Epithelial cell of prostate (primary cell): ENCODE measurements at regions not wholly inside any gene's neighbourhood (a gene's known extent, or its start where the extent isn't known, plus 50 kb on each side); places are given as distances from the start of the nearest gene placed in this dataset.
"Not testable (repeated sequence)": the region's sequence is repeated elsewhere in the genome, so short reads cannot be mapped to it uniquely, and the experiment has no call there.

Source experiments
- DNase-seq: peaks from one replicate; pipeline ENCODE4 v3.0.0-alpha.2; 2011; ENCODE audit warnings: low read depth, low spot score
- H3K27ac ChIP-seq: fragments of 450-650 bp; 2 replicates; pipeline ENCODE4 v1.5.1; 2017; ENCODE audit warnings: mild to moderate bottlenecking

DNA sequence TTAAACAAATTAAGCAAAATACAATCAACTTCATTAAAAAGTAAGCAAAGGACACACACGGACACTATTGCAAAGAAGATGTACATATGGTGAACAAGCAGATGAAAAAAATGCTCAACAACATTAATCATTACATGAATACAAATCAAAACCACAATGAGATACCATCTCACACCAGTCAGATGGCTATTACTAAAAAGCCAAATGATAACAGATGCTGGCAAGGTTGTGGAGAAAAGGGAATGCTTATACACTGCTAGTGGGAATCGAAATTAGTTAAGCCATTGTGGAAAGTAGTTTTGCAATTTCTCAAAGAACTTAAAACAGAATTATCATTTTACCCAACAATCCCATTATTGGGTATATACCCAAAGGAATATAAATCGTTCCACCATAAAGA is 636.2 kb upstream of the ST8SIA4 start:
- H3K27ac ChIP-seq, result no peak overlapping the region
- DNase-seq, result no peak

GRCh38 chr5:101535626-101536025 is 632.5 kb upstream of the ST8SIA4 start:
- no peak overlapping the region for H3K27ac ChIP-seq
- DNase-seq, result no peak

- H3K27ac ChIP-seq, result no peak overlapping the region
- no peak for DNase-seq
Observed at GRCh38 chr5:101534491-101535110, 631.5 kb upstream of the ST8SIA4 start.

- DNase-seq, result no peak
- no peak overlapping the region for H3K27ac ChIP-seq
Observed at GRCh38 chr5:101532430-101532829, 629.3 kb upstream of the ST8SIA4 start.

- no peak overlapping the region for H3K27ac ChIP-seq
- DNase-seq, result no peak
Observed at GRCh38 chr5:101531026-101531425, 627.9 kb upstream of the ST8SIA4 start.

GRCh38 chr5:101529094-101529493 is 626.0 kb upstream of the ST8SIA4 start:
- not testable (repeated sequence) for DNase-seq

DNA sequence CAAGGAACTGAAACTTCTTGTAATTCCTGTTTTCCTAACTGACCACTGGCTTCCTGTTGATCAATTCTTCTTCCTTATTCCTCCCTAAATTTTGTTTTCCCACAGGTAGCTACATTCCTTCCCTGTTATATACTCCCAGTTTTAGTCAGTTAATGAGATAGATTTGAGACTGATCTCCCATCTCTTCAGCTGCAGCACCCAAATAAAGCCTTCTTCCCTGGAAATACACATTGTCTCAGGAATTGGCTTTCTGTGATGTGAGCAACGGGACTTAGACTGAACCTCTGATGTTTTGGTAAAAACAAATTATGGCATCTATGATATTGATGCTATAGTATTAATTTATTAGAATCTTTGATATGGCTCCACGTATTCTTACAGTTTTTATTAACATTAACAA is 617.3 kb upstream of the ST8SIA4 start:
- H3K27ac ChIP-seq, result no peak overlapping the region
- no peak for DNase-seq

More at GRCh38 chr5:101529094-101529493, 626.0 kb upstream of the ST8SIA4 start:
- H3K27ac ChIP-seq, result not testable (repeated sequence)

DNA sequence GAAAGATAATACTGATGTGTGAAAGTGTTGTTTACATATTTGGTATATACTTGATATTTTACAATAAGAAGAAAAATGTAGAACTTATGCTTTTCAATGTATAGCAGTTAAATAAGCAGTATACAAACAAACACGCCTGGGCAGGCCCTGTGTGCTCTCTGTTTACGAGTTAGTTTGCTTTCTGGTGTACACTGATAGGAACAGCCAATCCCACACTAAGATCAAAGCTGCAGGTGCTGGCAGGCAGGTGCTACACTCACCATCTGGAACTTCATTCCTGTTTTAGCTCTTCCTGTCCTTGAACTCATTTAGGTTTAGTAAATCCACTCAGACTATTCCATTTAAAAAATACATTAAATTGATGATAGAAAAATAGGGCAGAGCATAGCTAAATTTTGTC is 614.7 kb upstream of the ST8SIA4 start:
- H3K27ac ChIP-seq, result no peak overlapping the region
- no peak for DNase-seq

DNA sequence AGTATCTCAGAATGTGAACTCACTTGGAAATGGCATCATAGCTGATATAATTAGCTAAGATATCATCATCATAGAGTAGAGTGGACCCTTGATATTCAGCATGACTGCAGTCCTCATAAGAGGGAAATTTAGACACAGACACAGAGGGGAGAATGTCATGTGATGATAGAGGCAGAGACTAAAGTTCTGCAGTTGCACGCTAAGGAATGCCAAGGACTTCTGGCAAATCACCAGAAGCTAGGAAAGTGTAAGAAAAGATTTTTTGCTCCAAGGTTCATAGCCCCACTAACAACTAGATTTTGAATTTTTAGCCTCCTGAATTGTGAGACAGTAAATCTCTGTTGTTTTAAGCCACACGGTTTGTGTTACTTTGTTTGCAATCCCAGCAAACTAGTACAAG is 612.6 kb upstream of the ST8SIA4 start:
- H3K27ac ChIP-seq, result no peak overlapping the region
- DNase-seq, result no peak

DNA sequence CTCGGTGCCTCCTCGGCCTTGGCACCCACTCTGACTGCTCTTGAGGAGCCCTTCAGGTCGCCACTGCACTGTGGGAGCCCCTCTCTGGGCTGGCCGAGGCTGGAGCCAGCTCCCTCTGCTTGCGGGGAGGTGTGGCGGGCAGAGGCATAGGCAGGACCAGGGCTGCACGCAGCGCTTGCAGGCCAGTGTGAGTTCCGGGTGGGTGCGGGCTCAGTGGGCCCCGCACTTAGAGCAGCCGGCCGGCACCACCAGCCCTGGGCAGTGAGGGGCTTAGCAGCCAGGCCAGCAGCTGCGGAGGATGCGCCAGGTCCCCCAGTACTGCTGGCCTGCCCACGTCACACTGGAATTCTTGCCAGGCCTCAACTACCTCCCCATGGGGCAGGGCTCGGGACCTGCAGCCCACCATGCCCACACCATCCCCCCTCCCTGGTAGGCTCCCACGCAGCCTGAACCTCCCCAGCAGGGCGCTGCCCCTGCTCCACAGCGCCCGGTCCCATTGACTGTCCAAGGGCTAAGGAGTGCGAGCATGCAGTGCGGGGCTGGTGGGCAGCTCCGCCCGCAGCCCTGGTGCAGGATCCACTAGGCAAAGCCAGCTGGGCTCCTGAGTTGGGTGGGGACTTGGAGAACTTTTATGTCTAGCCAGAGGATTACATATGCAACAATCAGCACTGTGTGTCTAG is 602.9 kb upstream of the ST8SIA4 start:
- H3K27ac ChIP-seq, result no peak overlapping the region
- no peak for DNase-seq

DNA sequence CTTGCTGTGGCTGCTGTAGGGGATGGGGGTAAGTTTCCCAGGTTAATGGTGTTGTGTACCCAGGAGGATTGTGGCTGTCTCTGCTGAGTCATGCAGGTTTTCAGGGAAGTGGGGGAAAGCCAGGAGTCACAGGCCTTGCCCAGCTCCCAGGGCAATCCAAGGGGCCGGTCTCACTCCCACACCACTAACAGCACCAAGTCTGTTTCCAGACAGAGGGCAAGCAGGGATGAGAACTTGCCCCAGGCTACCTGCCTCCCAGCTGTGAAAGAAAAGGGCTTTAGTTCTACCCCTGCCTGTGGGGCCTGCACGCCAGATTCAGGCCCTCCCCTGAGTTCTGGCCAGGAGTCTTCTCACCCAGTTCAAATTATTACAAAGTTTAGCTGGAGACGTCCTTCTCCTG is 579.8 kb upstream of the ST8SIA4 start:
- no peak for DNase-seq
- no peak overlapping the region for H3K27ac ChIP-seq

- H3K27ac ChIP-seq, result no peak overlapping the region
- DNase-seq, result peak; percentile 16
Observed at GRCh38 chr5:101473483-101473882, 570.4 kb upstream of the ST8SIA4 start.

DNA sequence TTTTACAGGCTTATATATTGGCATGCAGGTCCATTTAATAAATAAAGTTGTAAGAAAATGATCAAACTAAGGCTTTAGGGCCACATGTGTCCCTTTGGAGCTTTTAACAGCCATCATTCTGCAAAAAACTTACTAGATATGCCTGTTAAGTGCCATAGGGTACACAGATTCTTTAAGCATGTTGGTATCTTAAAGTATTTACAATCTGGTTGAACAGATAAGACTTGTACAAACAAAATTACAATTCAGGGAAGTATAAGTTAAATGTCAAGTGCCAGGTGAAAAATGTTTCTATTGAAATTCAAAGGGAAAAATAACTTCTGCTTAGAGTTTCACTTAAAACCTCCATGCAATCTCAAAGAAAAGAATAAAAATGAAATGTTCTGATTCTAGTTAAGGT is 558.4 kb upstream of the ST8SIA4 start:
- DNase-seq, result no peak
- H3K27ac ChIP-seq, result no peak overlapping the region

GRCh38 chr5:101458587-101458986 is 555.5 kb upstream of the ST8SIA4 start:
- no peak for DNase-seq
- H3K27ac ChIP-seq, result no peak overlapping the region

GRCh38 chr5:101455851-101456250 is 552.8 kb upstream of the ST8SIA4 start:
- no peak overlapping the region for H3K27ac ChIP-seq
- DNase-seq, result no peak

- no peak overlapping the region for H3K27ac ChIP-seq
- no peak for DNase-seq
Observed at GRCh38 chr5:101455048-101455447, 552.0 kb upstream of the ST8SIA4 start.

- not testable (repeated sequence) for H3K27ac ChIP-seq, DNase-seq
Observed at GRCh38 chr5:101442281-101442680, 539.2 kb upstream of the ST8SIA4 start.

GRCh38 chr5:101440173-101440572 is 537.1 kb upstream of the ST8SIA4 start:
- H3K27ac ChIP-seq, result no peak overlapping the region
- no peak for DNase-seq

GRCh38 chr5:101437351-101437750 is 534.3 kb upstream of the ST8SIA4 start:
- no peak for DNase-seq
- no peak overlapping the region for H3K27ac ChIP-seq

- DNase-seq, result no peak
- no peak overlapping the region for H3K27ac ChIP-seq
Observed at GRCh38 chr5:101435768-101436167, 532.7 kb upstream of the ST8SIA4 start.

GRCh38 chr5:101431201-101431600 is 528.1 kb upstream of the ST8SIA4 start:
- DNase-seq, result no peak
- H3K27ac ChIP-seq, result no peak overlapping the region

GRCh38 chr5:101430551-101430950 is 527.5 kb upstream of the ST8SIA4 start:
- H3K27ac ChIP-seq, result no peak overlapping the region
- no peak for DNase-seq
